ENCODE measurements at regions not wholly inside any gene's neighbourhood (a gene's known extent, or its start where the extent isn't known, plus 50 kb on each side); places are given as distances from the start of the nearest gene placed in this dataset.

DNA sequence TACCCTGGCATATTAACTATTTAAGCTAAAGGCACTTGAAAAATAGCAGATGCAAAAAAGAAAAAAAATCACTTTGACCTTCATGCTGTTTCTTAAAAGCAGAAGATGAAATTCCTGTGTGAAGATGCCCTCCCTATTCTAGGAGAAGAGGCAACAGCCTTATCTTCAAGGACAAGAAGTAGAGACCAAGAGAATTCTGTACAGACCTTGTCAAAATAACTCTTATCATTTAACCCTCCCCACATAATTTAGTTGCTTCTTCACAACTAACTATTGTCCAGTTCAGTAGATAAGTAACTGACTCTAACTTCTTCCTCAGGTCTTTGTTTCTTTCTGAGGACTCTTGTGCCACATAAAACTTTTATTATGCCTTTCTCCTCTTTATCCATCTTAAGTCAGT, 72.0 kb upstream of the MARCHF10 start:
- DNase-seq: no peak

DNA sequence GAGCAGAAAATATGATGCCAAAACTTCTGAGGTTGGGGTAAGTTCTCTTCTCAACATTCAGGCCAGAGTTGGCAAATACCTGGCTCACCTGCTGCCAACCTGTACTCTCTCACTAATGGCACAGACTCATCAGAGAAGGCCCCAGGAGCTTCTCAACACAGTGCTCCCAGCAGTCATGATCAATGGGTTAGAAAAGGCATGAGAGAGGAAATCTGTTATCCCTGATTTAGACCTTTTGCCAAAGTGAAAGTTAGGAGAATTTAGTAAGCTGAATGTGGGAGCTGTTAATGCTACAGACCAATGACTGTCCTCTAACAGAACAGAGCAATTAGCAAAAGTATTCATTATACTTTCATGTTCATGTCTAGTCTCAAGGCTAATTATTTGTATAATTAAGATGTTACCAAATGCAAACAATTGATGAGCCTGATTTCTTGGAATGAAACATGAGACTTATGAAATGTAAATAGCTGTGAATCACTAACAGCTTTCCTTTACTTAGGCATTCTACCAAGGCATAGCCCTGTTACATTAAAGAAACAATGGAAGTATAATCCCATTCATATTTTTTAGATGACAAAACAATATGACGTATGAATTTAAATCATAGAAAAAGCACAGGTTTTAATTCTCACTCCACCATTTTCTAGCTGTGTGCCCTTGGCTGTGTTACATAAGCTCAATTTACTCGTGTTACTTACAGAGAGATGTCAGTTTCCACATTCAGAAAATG, 68.7 kb upstream of the MARCHF10 start:
- DNase-seq: no peak

- no peak for DNase-seq
Measured at GRCh38 chr17:62876063-62876462, 67.9 kb upstream of the MARCHF10 start.

DNA sequence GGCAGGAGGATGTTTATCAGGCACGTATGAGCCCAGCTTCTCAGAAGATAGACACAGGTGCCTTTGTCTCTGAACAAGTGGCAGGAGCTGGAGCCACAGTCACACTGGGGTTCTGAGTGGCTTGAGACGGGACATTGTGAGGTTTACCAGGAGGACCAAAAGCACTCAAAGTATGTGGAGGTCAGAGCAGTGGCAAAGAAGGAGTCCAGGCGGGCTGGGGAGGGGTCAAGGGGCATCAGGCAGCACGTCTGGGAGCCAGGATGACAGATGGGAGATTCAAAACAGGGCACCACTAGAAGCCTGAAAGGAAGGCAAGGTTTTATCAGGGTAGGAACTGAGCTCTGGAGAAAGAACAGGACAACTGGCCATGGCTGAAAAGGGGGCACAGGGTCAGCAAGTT, 67.2 kb upstream of the MARCHF10 start:
- DNase-seq: no peak

- no peak for DNase-seq
Measured at GRCh38 chr17:62871291-62871690, 63.2 kb upstream of the MARCHF10 start.

DNA sequence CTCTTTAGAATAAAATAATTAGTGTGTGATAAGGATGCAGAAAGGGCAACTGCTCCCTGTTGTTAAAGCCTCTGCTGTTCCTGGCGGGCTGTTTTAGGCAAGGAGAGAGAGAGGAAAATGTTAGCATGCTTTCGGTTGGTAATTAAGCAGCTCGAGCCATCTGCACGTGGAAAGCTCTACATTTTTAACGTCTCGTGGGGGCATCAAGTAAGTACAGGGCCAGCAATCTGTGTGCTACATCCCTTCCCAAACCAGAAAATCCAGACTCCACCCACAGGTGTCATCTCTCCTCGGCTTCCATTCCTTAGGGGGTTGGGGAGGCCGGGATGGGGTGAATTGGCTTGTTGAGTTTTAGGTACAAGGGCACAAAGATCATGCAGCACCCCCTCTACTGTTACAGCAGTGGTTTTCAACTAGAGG, 62.4 kb upstream of the MARCHF10 start:
- DNase-seq: no peak

GRCh38 chr17:62870030-62870541, 62.0 kb upstream of the MARCHF10 start:
- DNase-seq: no peak

- no peak for DNase-seq
Measured at GRCh38 chr17:62868723-62869122, 60.6 kb upstream of the MARCHF10 start.

GRCh38 chr17:62868008-62868407, 59.9 kb upstream of the MARCHF10 start:
- no peak for DNase-seq

- no peak for DNase-seq
Measured at GRCh38 chr17:62867303-62867702, 59.2 kb upstream of the MARCHF10 start.

DNA sequence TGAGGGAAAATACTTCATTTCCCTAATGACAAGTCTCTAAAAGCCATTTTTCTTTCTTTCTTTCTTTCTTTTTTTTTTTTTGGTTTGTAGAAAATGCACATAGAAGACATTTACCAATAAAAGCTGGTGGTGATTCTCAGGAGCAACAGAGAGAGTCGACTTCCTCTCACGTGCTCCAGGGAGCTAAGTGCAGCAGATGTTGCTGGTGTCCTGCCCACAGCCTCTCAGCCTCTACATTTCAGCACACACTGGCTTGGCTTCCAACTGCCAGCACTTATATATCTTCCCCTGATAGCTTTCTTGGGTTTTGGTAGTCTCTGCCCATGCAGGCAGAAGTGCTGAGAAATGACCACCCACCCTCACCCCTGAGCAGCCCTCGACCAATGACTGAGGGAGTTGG, 58.4 kb upstream of the MARCHF10 start:
- no peak for DNase-seq

DNA sequence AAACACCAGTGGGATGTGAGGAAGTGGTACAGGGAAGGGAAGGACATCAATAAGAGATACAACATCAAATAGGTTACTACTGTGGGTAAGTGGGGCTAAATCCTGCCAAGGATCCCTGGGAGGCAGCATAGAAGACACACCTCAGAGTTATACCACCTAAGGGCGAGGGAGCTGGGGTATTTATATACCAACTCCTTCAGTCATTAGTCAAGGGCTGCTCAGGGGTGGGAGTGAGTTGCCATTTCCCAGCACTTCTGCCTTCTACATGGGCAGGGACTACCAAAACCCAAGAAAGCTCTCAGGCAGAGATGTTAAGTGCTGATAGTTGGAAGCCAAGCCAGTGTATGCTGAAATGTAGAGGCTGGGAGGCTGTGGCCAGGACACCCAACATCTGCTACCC, 57.5 kb upstream of the MARCHF10 start:
- no peak for DNase-seq

GRCh38 chr17:62862251-62862650, 54.1 kb upstream of the MARCHF10 start:
- no peak for DNase-seq

DNA sequence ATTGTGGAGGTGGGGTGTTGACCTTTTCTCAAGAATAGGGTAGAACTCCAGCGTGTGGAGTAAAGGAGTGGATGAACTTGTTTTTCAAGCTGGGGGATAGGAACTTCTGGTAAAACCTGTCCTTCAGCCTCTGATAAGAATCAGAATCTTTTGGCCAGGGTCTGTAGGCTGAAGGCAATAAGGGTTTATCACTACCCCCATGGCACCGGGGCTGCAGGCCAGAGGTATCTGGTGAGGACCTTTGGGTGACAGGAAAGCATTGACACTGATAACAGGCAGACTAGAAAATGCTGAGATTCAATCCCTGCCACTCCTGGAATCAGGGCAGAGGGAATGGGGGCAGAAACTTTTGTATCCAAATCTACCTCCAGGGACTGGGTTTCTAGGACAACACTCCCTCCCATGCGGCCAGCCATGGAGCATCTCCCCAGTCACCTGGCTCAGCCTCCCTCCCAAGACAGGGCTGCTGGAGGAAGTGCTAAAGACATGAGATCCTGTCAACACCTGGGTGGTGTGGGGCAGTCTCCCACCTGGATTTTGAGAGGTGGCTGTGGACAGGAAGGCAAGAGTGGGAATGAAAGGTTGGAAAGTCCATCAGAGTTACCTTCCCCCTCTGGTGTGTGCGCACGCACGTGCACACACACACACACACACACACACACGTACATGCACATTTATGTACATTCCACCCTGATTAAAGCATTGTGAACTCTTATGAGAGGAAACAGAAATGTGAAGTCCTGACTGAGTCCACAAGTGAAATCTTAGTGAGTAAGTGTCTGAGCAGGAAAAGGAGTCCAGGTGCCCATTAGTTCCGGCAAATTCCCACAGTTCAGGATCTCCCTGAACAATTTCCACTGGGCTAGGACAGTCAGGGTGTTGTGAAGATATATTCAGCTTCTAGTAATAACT, 53.1 kb upstream of the MARCHF10 start:
- no peak for DNase-seq

DNA sequence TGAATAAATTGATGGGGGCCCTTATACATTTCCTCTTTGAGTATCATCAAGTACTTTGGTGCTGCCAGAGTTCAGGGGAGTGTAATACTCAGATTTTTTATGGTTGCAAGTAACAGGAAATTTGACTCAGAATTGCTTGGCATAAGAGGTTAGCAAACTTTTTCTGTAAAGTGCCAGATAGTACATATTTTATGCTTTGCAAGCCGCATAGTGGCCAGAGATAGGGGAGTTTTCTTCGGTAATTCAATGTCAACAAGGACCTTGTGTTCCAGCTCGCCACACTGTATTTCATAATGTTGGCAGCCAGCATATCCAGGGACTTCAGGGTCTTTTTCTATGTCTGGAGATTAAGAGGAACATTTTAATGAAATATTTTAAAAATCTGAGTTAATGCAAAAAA, 51.0 kb upstream of the MARCHF10 start:
- DNase-seq: no peak
